GM12878 (cell line): ENCODE measurements at regions not wholly inside any gene's neighbourhood (a gene's known extent, or its start where the extent isn't known, plus 50 kb on each side); places are given as distances from the start of the nearest gene placed in this dataset.

ENCODE experiments used
- CBFB ChIP-seq: IDR thresholded peaks from 2 replicates; pipeline ENCODE4 v1.6.1; 2016; ENCODE audit warnings: antibody characterized with exemption, low read depth
- JUNB ChIP-seq: IDR thresholded peaks from 2 replicates; pipeline ENCODE4 v1.6.1; 2016; ENCODE audit warnings: antibody characterized with exemption, mild to moderate bottlenecking
- KDM1A ChIP-seq: fragments of 200-600 bp; sonication (generic); IDR thresholded peaks from 2 replicates; pipeline ENCODE4 v1.6.1; 2016; ENCODE audit warnings: borderline replicate concordance
- KLF5 ChIP-seq: fragments of 450-650 bp; IDR thresholded peaks from 2 replicates; pipeline ENCODE4 v1.6.1; 2014; ENCODE audit warnings: mild to moderate bottlenecking; ENCODE audit not compliant: partially characterized antibody
- POLR2A ChIP-seq: IDR thresholded peaks from 2 replicates; pipeline ENCODE4 v1.6.1; 2011; ENCODE audit warnings: low read depth, mild to moderate bottlenecking, low read length
- POLR2AphosphoS2 ChIP-seq: IDR thresholded peaks from 2 replicates; pipeline ENCODE4 v1.6.1; 2011; ENCODE audit warnings: low read depth, mild to moderate bottlenecking, low read length, improper control_type of control experiment, moderate library complexity
- TF ChIP-seq, protein P1 (sequence below), 3 experiments: IDR thresholded peaks in 2 of 3; conservative IDR thresholded peaks in 1 of 3; 2 replicates each; pipeline ENCODE4 v1.5.1; 2011; ENCODE audit warnings: low read depth in 3 of 3, low read length in 3 of 3, mild to moderate bottlenecking in 3 of 3, control low read depth in 2 of 3, moderate library complexity in 2 of 3, inconsistent platforms in 1 of 3, mixed read lengths in 1 of 3; ENCODE audit not compliant: control insufficient read depth in 2 of 3, insufficient read depth in 1 of 3; ENCODE audit errors: extremely low read depth in 1 of 3
- TF ChIP-seq, protein P2 (sequence below): fragments of 450-650 bp; conservative IDR thresholded peaks from 2 replicates; pipeline ENCODE4 v1.6.1; 2017; ENCODE audit warnings: mild to moderate bottlenecking, moderate library complexity
- TF ChIP-seq, protein P3 (sequence below): IDR thresholded peaks from 2 replicates; pipeline ENCODE4 v1.6.1; 2012; ENCODE audit warnings: improper control_type of control experiment, low read depth, low read length; ENCODE audit not compliant: insufficient replicate concordance
- TF ChIP-seq, protein P4 (sequence below): fragments of 450-650 bp; IDR thresholded peaks from 2 replicates; pipeline ENCODE4 v1.6.1; 2017; ENCODE audit warnings: borderline replicate concordance
- TF ChIP-seq, protein P5 (sequence below): IDR thresholded peaks from 2 replicates; pipeline ENCODE4 v1.6.1; 2012; ENCODE audit warnings: low read depth, low read length, improper control_type of control experiment

DNA sequence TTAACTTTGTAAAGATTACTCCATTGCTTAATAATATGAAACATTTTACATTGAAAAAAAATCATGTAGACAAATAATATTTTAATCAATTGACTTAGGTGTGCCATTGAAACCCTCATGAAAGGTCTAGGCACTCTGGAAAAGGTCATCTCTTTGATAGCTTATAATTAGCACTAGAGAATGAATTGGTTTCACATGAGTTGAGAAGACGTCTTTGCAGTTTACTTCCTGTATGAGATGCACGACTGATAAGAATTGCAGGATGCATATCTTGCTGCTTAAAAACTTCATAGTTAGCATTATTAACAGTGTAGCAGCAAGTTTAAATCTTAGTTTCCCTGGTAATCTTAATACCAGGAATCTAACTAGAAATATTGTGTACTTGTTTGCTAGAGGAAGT lies 614.2 kb upstream of the COBL start:
- TF ChIP-seq, protein P1, sequence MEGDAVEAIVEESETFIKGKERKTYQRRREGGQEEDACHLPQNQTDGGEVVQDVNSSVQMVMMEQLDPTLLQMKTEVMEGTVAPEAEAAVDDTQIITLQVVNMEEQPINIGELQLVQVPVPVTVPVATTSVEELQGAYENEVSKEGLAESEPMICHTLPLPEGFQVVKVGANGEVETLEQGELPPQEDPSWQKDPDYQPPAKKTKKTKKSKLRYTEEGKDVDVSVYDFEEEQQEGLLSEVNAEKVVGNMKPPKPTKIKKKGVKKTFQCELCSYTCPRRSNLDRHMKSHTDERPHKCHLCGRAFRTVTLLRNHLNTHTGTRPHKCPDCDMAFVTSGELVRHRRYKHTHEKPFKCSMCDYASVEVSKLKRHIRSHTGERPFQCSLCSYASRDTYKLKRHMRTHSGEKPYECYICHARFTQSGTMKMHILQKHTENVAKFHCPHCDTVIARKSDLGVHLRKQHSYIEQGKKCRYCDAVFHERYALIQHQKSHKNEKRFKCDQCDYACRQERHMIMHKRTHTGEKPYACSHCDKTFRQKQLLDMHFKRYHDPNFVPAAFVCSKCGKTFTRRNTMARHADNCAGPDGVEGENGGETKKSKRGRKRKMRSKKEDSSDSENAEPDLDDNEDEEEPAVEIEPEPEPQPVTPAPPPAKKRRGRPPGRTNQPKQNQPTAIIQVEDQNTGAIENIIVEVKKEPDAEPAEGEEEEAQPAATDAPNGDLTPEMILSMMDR (IDR thresholded peaks at IDR 0.05 in 2 of 3, conservative IDR thresholded peaks at IDR 0.05 in 1 of 3; ENCODE audit: control insufficient read depth in 2 of 3, extremely low read depth in 1 of 3, insufficient read depth in 1 of 3, low read depth in 3 of 3, low read length in 3 of 3) = no peak
- no peak for TF ChIP-seq JUNB
- TF ChIP-seq POLR2A = no peak
- TF ChIP-seq, protein P2, sequence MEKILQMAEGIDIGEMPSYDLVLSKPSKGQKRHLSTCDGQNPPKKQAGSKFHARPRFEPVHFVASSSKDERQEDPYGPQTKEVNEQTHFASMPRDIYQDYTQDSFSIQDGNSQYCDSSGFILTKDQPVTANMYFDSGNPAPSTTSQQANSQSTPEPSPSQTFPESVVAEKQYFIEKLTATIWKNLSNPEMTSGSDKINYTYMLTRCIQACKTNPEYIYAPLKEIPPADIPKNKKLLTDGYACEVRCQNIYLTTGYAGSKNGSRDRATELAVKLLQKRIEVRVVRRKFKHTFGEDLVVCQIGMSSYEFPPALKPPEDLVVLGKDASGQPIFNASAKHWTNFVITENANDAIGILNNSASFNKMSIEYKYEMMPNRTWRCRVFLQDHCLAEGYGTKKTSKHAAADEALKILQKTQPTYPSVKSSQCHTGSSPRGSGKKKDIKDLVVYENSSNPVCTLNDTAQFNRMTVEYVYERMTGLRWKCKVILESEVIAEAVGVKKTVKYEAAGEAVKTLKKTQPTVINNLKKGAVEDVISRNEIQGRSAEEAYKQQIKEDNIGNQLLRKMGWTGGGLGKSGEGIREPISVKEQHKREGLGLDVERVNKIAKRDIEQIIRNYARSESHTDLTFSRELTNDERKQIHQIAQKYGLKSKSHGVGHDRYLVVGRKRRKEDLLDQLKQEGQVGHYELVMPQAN = no peak
- TF ChIP-seq, protein P3, sequence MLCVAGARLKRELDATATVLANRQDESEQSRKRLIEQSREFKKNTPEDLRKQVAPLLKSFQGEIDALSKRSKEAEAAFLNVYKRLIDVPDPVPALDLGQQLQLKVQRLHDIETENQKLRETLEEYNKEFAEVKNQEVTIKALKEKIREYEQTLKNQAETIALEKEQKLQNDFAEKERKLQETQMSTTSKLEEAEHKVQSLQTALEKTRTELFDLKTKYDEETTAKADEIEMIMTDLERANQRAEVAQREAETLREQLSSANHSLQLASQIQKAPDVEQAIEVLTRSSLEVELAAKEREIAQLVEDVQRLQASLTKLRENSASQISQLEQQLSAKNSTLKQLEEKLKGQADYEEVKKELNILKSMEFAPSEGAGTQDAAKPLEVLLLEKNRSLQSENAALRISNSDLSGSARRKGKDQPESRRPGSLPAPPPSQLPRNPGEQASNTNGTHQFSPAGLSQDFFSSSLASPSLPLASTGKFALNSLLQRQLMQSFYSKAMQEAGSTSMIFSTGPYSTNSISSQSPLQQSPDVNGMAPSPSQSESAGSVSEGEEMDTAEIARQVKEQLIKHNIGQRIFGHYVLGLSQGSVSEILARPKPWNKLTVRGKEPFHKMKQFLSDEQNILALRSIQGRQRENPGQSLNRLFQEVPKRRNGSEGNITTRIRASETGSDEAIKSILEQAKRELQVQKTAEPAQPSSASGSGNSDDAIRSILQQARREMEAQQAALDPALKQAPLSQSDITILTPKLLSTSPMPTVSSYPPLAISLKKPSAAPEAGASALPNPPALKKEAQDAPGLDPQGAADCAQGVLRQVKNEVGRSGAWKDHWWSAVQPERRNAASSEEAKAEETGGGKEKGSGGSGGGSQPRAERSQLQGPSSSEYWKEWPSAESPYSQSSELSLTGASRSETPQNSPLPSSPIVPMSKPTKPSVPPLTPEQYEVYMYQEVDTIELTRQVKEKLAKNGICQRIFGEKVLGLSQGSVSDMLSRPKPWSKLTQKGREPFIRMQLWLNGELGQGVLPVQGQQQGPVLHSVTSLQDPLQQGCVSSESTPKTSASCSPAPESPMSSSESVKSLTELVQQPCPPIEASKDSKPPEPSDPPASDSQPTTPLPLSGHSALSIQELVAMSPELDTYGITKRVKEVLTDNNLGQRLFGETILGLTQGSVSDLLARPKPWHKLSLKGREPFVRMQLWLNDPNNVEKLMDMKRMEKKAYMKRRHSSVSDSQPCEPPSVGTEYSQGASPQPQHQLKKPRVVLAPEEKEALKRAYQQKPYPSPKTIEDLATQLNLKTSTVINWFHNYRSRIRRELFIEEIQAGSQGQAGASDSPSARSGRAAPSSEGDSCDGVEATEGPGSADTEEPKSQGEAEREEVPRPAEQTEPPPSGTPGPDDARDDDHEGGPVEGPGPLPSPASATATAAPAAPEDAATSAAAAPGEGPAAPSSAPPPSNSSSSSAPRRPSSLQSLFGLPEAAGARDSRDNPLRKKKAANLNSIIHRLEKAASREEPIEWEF = no peak
- TF ChIP-seq CBFB = no peak
- no peak for TF ChIP-seq KDM1A
- TF ChIP-seq POLR2AphosphoS2 = no peak
- TF ChIP-seq, protein P4, sequence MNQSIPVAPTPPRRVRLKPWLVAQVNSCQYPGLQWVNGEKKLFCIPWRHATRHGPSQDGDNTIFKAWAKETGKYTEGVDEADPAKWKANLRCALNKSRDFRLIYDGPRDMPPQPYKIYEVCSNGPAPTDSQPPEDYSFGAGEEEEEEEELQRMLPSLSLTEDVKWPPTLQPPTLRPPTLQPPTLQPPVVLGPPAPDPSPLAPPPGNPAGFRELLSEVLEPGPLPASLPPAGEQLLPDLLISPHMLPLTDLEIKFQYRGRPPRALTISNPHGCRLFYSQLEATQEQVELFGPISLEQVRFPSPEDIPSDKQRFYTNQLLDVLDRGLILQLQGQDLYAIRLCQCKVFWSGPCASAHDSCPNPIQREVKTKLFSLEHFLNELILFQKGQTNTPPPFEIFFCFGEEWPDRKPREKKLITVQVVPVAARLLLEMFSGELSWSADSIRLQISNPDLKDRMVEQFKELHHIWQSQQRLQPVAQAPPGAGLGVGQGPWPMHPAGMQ = no peak
- TF ChIP-seq, protein P5, sequence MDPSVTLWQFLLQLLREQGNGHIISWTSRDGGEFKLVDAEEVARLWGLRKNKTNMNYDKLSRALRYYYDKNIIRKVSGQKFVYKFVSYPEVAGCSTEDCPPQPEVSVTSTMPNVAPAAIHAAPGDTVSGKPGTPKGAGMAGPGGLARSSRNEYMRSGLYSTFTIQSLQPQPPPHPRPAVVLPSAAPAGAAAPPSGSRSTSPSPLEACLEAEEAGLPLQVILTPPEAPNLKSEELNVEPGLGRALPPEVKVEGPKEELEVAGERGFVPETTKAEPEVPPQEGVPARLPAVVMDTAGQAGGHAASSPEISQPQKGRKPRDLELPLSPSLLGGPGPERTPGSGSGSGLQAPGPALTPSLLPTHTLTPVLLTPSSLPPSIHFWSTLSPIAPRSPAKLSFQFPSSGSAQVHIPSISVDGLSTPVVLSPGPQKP = no peak
- TF ChIP-seq KLF5 = no peak
